BLaER1 treated with 17β-estradiol and CSF1 and Interleukin-3, amounts not matched to agents 10 nM and 100 nM (cell line): ENCODE measurements at regions not wholly inside any gene's neighbourhood (a gene's known extent, or its start where the extent isn't known, plus 50 kb on each side); places are given as distances from the start of the nearest gene placed in this dataset.
"Not testable (repeated sequence)": the region's sequence is repeated elsewhere in the genome, so short reads cannot be mapped to it uniquely, and the experiment has no call there.

Experiments used
- H3K27ac ChIP-seq, 11 experiments: shearing (Covaris generic); formaldehyde crosslinking; 2 replicates each; pipeline ENCODE4 v1.8.1; 2022
- H3K27me3 ChIP-seq, 11 experiments: shearing (Covaris generic); formaldehyde crosslinking; 2 replicates each; pipeline ENCODE4 v1.8.1; 2022
- H3K36me3 ChIP-seq, 11 experiments: shearing (Covaris generic); formaldehyde crosslinking; 2 replicates each; pipeline ENCODE4 v1.8.1; 2022
- H3K4me1 ChIP-seq, 10 experiments: shearing (Covaris generic); formaldehyde crosslinking; 2 replicates each; pipeline ENCODE4 v1.8.1; 2022
- H3K4me2 ChIP-seq, 11 experiments: shearing (Covaris generic); formaldehyde crosslinking; 2 replicates each; pipeline ENCODE4 v1.8.1; 2022
- H3K4me3 ChIP-seq, 10 experiments: shearing (Covaris generic); formaldehyde crosslinking; 2 replicates each; pipeline ENCODE4 v1.8.1; 2022
- H3K9ac ChIP-seq, 11 experiments: shearing (Covaris generic); formaldehyde crosslinking; 2 replicates each; pipeline ENCODE4 v1.8.1; 2022
- H3K9me3 ChIP-seq, 11 experiments: shearing (Covaris generic); formaldehyde crosslinking; replicated peaks in 1 of 11; 2 replicates each; pipeline ENCODE4 v1.8.1; 2022
- H4K20me1 ChIP-seq, 11 experiments: shearing (Covaris generic); formaldehyde crosslinking; 2 replicates each; pipeline ENCODE4 v1.8.1; 2022
- Cebpa-rat ChIP-seq, 11 experiments: shearing (Covaris generic); IDR thresholded peaks; 2 replicates each; pipeline ENCODE4 v1.8.1; 2022

DNA sequence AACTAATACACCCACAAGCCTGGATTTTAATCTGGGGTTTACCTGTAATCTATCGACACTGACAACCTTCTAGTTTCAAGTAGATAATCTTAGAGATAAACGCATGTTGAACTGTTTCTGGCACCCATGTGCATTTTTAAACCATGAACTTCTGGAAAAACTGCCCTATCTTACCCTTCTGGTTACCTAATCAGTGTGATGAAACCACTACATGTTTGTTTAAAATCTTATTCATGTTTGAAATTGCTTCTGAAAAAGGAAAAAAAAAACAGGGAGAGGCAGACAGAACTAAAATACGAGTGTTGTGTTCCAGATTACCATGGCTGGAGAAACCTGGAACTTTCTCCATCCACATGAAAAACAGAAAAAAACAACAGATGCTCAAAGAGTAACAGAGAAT is 139.3 kb downstream of the MID1IP1 start:
- Histone ChIP-seq H3K27ac (no peak overlapping the region), H3K9me3 (peaks cover 21 to 55% (median 36%) of the 10 kb centered on the region in 11 experiments), H3K4me3 (no peak overlapping the region), H3K9ac (no peak overlapping the region), H3K27me3 (no peaks in the 10 kb centered on the region), H3K4me2 (no peak overlapping the region), H4K20me1 (no peaks in the 10 kb centered on the region), H3K4me1 (no peaks in the 10 kb centered on the region), H3K36me3 (no peaks in the 10 kb centered on the region)
- no peak for TF ChIP-seq Cebpa-rat (IDR thresholded peaks at IDR 0.05)

- no peak overlapping the region for H3K9ac ChIP-seq
- no peaks in the 10 kb centered on the region for H3K36me3 ChIP-seq
- no peak overlapping the region for H3K27ac ChIP-seq
- H4K20me1 ChIP-seq = no peaks in the 10 kb centered on the region
- no peak overlapping the region for H3K4me2 ChIP-seq
- no peak overlapping the region for H3K4me3 ChIP-seq
- peaks cover 24 to 58% (median 39%) of the 10 kb centered on the region in 11 experiments for H3K9me3 ChIP-seq
- no peaks in the 10 kb centered on the region for H3K4me1 ChIP-seq
- TF ChIP-seq Cebpa-rat (IDR thresholded peaks at IDR 0.05) = no peak
- no peaks in the 10 kb centered on the region for H3K27me3 ChIP-seq
Observed at GRCh38 chrX:38941675-38942074, 140.4 kb downstream of the MID1IP1 start.

- Histone ChIP-seq H3K9me3 (peaks cover 29 to 64% (median 46%) of the 10 kb centered on the region in 11 experiments), H3K9ac (no peak overlapping the region), H3K27ac (no peak overlapping the region), H3K4me1 (no peaks in the 10 kb centered on the region), H3K36me3 (no peaks in the 10 kb centered on the region), H3K4me3 (no peak overlapping the region), H3K4me2 (no peak overlapping the region), H3K27me3 (no peaks in the 10 kb centered on the region), H4K20me1 (no peaks in the 10 kb centered on the region)
- no peak for TF ChIP-seq Cebpa-rat (IDR thresholded peaks at IDR 0.05)
Observed at GRCh38 chrX:38943120-38943519, 141.9 kb downstream of the MID1IP1 start.

GRCh38 chrX:38948046-38948445 is 146.8 kb downstream of the MID1IP1 start:
- no peak overlapping the region for H3K4me2 ChIP-seq
- no peak overlapping the region for H3K9ac ChIP-seq
- no peaks in the 10 kb centered on the region for H4K20me1 ChIP-seq
- H3K9me3 ChIP-seq = peaks cover 19 to 51% (median 31%) of the 10 kb centered on the region in 11 experiments
- TF ChIP-seq Cebpa-rat (IDR thresholded peaks at IDR 0.05) = no peak
- no peaks in the 10 kb centered on the region for H3K36me3 ChIP-seq
- no peak overlapping the region for H3K4me3 ChIP-seq
- H3K27me3 ChIP-seq = no peaks in the 10 kb centered on the region
- no peaks in the 10 kb centered on the region for H3K4me1 ChIP-seq
- no peak overlapping the region for H3K27ac ChIP-seq

DNA sequence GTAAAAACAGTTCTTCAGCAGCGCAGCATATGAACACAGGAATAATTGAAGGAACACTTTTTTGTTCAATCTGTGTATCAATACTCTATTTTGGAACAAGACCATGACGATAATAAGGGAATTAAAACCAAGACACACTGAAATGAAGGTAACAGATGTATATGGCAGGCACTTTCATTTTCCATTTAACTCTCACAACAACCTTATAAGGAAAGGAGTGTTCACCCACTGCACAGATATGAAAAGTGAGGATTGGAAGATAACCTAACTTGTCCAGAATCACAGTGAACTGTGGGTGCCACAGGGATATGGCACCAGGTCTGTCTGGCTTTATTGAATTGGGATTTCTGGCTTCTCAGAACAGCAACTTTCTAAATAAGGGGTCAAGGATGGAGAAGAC is 153.3 kb downstream of the MID1IP1 start:
- Histone ChIP-seq H3K4me2 (no peak overlapping the region), H3K4me1 (peaks cover 0 to 13% (median 8%) of the 10 kb centered on the region in 10 experiments; a peak in 11 of 20 replicates), H4K20me1 (no peaks in the 10 kb centered on the region), H3K27ac (no peak overlapping the region), H3K4me3 (no peak overlapping the region), H3K36me3 (no peaks in the 10 kb centered on the region), H3K9me3 (peaks cover 0 to 7% (median 0%) of the 10 kb centered on the region in 11 experiments; a peak in 3 of 22 replicates), H3K9ac (no peak overlapping the region), H3K27me3 (no peaks in the 10 kb centered on the region)
- TF ChIP-seq Cebpa-rat (IDR thresholded peaks at IDR 0.05) = no peak

DNA sequence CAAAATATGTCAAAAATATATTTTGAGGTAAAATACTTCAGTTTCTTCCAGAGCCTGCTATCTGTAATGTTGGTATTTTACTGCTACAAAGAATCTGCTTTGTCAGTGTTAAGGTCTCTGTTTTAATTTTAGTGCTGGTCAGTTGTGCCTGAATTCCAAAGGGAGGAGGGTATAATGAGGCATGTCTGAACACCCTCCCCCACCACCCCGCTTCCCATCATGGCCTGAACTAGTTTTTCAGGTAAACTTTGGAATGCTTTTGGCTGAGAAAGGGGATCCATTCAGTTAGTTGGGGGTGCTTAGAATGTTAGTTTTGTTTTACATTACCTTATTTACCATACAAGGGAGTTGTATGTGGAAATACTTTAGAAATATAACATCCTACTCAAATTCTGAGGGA is 158.5 kb downstream of the MID1IP1 start:
- H3K9me3 ChIP-seq = peaks cover 21 to 37% (median 24%) of the 10 kb centered on the region in 11 experiments
- no peak overlapping the region for H3K4me3 ChIP-seq
- 0 out of 22 replicates have a peak overlapping the region, but pooled peaks of 1 of the 11 experiments have one; percentile 1 for H3K4me2 ChIP-seq
- H4K20me1 ChIP-seq = no peaks in the 10 kb centered on the region
- H3K27ac ChIP-seq = no peak overlapping the region
- H3K9ac ChIP-seq = no peak overlapping the region
- no peaks in the 10 kb centered on the region for H3K27me3 ChIP-seq
- TF ChIP-seq Cebpa-rat (IDR thresholded peaks at IDR 0.05) = no peak
- 0 out of 22 replicates have a peak, but pooled peaks cover 0 to 6% (median 0%) of the 10 kb centered on the region in 11 experiments for H3K36me3 ChIP-seq
- peaks cover 0 to 14% (median 8%) of the 10 kb centered on the region in 10 experiments; a peak in 12 of 20 replicates for H3K4me1 ChIP-seq

DNA sequence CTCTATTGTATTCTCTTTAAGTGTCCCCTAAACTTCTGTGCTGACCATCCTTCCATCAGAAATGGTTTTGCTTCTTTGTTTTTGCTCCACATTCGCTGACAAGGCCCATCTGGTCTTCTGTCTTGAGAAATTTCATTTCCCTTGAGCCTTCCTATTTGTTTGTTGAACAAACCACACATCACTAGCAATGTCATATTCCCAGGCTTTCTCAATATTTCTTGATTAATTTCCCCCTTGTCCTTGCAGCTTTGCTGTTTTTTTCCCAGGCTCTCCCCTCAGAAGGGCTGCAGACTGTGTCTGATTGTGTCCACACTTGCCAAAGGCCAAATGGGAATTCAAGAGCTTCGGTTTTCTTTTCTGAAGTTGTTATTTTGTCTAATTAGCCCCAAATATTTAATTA is 158.9 kb downstream of the MID1IP1 start:
- H3K4me3 ChIP-seq = no peak overlapping the region
- peaks cover 0 to 13% (median 6%) of the 10 kb centered on the region in 10 experiments; a peak in 12 of 20 replicates for H3K4me1 ChIP-seq
- H4K20me1 ChIP-seq = no peaks in the 10 kb centered on the region
- 0 out of 22 replicates have a peak, but pooled peaks cover 0 to 6% (median 0%) of the 10 kb centered on the region in 11 experiments for H3K36me3 ChIP-seq
- H3K9me3 ChIP-seq = peaks cover 21 to 37% (median 27%) of the 10 kb centered on the region in 11 experiments
- no peak overlapping the region for H3K9ac ChIP-seq
- no peak overlapping the region for H3K27ac ChIP-seq
- H3K27me3 ChIP-seq = no peaks in the 10 kb centered on the region
- no peak for TF ChIP-seq Cebpa-rat (IDR thresholded peaks at IDR 0.05)
- 0 out of 22 replicates have a peak overlapping the region, but pooled peaks of 1 of the 11 experiments have one; percentile 1 for H3K4me2 ChIP-seq

DNA sequence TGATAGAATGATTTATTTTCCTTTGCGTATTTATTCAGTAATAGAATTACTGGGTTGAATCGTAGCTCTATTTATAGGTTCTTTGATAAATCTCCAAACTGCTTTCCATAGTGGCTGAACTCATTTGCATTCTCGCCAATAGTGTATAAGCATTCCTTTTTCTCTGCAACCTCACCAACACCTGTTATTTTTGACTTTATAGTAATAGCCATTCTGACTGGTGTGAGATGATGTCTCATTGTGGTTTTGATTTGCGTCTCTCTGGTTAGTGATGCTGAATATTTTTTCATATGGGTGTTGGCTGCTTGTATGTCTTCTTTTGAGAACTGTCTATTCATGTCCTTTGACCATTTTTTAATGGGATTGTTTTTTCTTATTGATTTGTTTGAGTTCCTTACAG is 160.7 kb downstream of the MID1IP1 start:
- no peak for TF ChIP-seq Cebpa-rat (IDR thresholded peaks at IDR 0.05)

DNA sequence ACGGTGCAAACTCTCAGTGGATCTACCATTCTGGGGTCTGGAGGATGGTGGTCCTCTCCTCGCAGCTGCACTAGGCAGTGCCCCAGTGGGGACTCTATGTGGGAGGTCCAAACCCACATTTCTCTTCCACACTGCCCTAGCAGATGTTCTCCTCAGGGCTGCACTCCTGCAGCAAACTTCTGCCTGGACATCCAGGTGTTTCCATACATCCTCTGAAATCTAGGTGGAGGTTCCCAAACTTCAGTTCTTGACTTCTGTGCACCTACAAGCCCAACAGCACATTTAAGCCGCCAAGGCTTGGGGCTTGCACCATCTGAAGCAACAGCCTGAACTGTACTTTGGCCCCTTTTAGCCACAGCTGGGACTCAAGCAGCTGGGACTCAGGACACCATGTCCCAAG is 162.0 kb downstream of the MID1IP1 start:
- Histone ChIP-seq H3K9me3 (peaks cover 21 to 34% (median 27%) of the 10 kb centered on the region in 11 experiments), H3K4me3 (peak overlapping the region in 1 of 10 experiments; percentile 25; a peak in 1 of 20 replicates)
- not testable (repeated sequence) for H3K4me2 ChIP-seq, H3K9ac ChIP-seq, H3K36me3 ChIP-seq, H3K27me3 ChIP-seq, H4K20me1 ChIP-seq, H3K4me1 ChIP-seq, H3K27ac ChIP-seq

More for the DNA sequence above, 160.7 kb downstream of the MID1IP1 start:
- no peak overlapping the region for H3K9ac ChIP-seq
- H3K4me2 ChIP-seq = no peak overlapping the region
- H3K36me3 ChIP-seq = 0 out of 22 replicates have a peak, but pooled peaks cover 0 to 6% (median 0%) of the 10 kb centered on the region in 11 experiments
- H3K27me3 ChIP-seq = no peaks in the 10 kb centered on the region
- H3K4me3 ChIP-seq = no peak overlapping the region
- peaks cover 21 to 37% (median 27%) of the 10 kb centered on the region in 11 experiments for H3K9me3 ChIP-seq
- no peaks in the 10 kb centered on the region for H4K20me1 ChIP-seq
- no peak overlapping the region for H3K27ac ChIP-seq
- peaks cover 0 to 5% (median 0%) of the 10 kb centered on the region in 10 experiments; a peak in 1 of 20 replicates for H3K4me1 ChIP-seq

DNA sequence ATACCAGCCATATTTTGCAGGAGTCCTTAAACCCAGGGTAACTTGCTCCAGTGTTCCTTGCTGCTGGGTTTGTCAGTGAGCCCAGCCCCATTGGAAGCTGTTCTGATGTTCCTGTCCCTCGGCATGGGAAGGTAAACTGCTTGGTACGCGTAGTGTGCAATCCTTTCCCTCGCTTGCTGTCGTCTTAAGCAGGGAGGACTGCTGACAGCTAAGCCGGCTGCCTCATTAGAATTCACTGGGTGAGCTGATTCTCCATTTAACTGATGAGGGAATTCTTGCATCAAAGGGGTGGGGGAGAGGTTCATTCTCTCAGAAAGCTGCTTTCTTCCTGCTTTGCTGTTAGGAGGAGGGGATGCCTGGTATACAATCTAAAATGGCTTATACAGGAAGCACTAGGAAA is 164.6 kb downstream of the MID1IP1 start:
- Histone ChIP-seq H3K4me3 (no peak overlapping the region), H4K20me1 (no peaks in the 10 kb centered on the region), H3K27ac (no peak overlapping the region), H3K4me2 (no peak overlapping the region), H3K36me3 (0 out of 22 replicates have a peak, but pooled peaks cover 0 to 6% (median 0%) of the 10 kb centered on the region in 11 experiments), H3K9me3 (peaks cover 21 to 34% (median 27%) of the 10 kb centered on the region in 11 experiments), H3K9ac (no peak overlapping the region), H3K27me3 (no peaks in the 10 kb centered on the region), H3K4me1 (0 out of 20 replicates have a peak, but pooled peaks cover 0 to 9% (median 0%) of the 10 kb centered on the region in 10 experiments)
- TF ChIP-seq Cebpa-rat (IDR thresholded peaks at IDR 0.05) = no peak
